NAMALWA (cell line): ENCODE measurements at regions not wholly inside any gene's neighbourhood (a gene's known extent, or its start where the extent isn't known, plus 50 kb on each side); places are given as distances from the start of the nearest gene placed in this dataset.

Source experiments
- DNase-seq: peaks from one replicate; pipeline ENCODE4 v3.0.0-alpha.2; 2015; ENCODE audit warnings: low spot score

GRCh38 chr1:226461087-226461486, 53.2 kb upstream of the PARP1 start:
- no peak for DNase-seq

GRCh38 chr1:226463925-226464586, 56.2 kb upstream of the PARP1 start:
- DNase-seq: no peak

- DNase-seq: peak; percentile 48
Observed at GRCh38 chr1:226464587-226464971, 56.7 kb upstream of the PARP1 start.

GRCh38 chr1:226466296-226466695, 58.4 kb upstream of the PARP1 start:
- DNase-seq: no peak

GRCh38 chr1:226467443-226467842, 59.5 kb upstream of the PARP1 start:
- no peak for DNase-seq

GRCh38 chr1:226470921-226471866, 63.3 kb upstream of the PARP1 start:
- no peak for DNase-seq

GRCh38 chr1:226473325-226473724, 65.4 kb upstream of the PARP1 start:
- no peak for DNase-seq

- no peak for DNase-seq
Observed at GRCh38 chr1:226474041-226474440, 66.1 kb upstream of the PARP1 start.

GRCh38 chr1:226474443-226475141, 66.7 kb upstream of the PARP1 start:
- no peak for DNase-seq

- no peak for DNase-seq
Observed at GRCh38 chr1:226475142-226475511, 67.2 kb upstream of the PARP1 start.

- no peak for DNase-seq
Observed at GRCh38 chr1:226476066-226476465, 68.2 kb upstream of the PARP1 start.

GRCh38 chr1:226476648-226477319, 68.9 kb upstream of the PARP1 start:
- DNase-seq: no peak

GRCh38 chr1:226479474-226479873, 69.1 kb upstream of the STUM start:
- DNase-seq: no peak

- no peak for DNase-seq
Observed at GRCh38 chr1:226480461-226480860, 68.1 kb upstream of the STUM start.

- no peak for DNase-seq
Observed at GRCh38 chr1:226481133-226481532, 67.4 kb upstream of the STUM start.

- DNase-seq: no peak
Observed at GRCh38 chr1:226482196-226482595, 66.4 kb upstream of the STUM start.

- DNase-seq: no peak
Observed at GRCh38 chr1:226482975-226483700, 65.4 kb upstream of the STUM start.

- DNase-seq: no peak
Observed at GRCh38 chr1:226485192-226485591, 63.4 kb upstream of the STUM start.

GRCh38 chr1:226486161-226486560, 62.4 kb upstream of the STUM start:
- no peak for DNase-seq

GRCh38 chr1:226487921-226488320, 60.6 kb upstream of the STUM start:
- DNase-seq: no peak

- DNase-seq: no peak
Observed at GRCh38 chr1:226489718-226490425, 58.7 kb upstream of the STUM start.
